ENCODE measurements at regions not wholly inside any gene's neighbourhood (a gene's known extent, or its start where the extent isn't known, plus 50 kb on each side); places are given as distances from the start of the nearest gene placed in this dataset.
"Not testable (repeated sequence)": the region's sequence is repeated elsewhere in the genome, so short reads cannot be mapped to it uniquely, and the experiment has no call there.

DNA sequence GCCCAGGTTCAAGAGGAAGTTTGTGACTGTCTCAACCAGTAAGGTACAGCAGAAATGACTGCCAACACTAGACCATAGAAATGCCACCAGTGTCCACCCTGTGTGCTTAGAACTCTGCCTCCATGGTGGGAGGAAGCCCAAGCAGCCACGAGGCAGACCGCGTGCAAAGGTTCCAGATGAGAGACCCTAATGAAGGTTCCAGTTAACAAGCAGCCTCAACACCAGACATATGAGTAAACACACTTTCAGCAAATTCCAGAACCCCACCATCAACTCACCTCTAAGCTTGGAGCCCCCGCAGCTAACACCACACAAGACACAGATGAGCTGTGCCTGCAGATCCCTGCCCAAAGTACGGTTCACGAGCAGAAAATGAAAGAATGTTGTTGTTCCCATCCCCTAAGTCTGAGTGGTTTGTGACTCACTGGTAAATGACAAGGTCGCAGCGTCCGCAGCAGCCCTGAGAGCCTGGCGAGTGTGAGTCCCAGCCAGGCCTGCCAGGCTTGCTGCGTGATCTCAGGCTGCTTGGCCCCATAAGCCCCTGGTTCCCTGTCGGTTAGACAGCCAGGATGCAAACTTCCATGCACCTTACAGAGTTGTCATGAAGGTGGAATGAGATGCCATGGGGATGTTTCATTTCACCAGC is 193.7 kb downstream of the C16orf95 start:
- DNase-seq, result no peak

DNA sequence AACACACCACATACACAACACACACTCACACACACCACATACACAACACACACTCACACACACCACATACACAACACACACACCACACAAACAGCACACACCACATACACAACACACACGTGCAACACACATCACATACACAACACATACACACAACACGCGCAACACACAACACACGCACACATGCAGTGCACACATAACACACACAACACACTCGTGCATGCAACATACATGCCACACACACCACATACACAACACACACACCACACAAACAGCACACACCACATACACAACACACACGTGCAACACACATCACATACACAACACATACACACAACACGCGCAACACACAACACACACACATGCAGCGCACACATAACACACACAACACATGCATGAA is 192.8 kb downstream of the C16orf95 start:
- DNase-seq, result not testable (repeated sequence)

- DNase-seq, result no peak
Observed at GRCh38 chr16:87125206-87126155, 191.7 kb downstream of the C16orf95 start.

GRCh38 chr16:87126403-87127025 is 190.7 kb downstream of the C16orf95 start:
- no peak for DNase-seq

GRCh38 chr16:87127061-87127765 is 190.0 kb downstream of the C16orf95 start:
- no peak for DNase-seq

DNA sequence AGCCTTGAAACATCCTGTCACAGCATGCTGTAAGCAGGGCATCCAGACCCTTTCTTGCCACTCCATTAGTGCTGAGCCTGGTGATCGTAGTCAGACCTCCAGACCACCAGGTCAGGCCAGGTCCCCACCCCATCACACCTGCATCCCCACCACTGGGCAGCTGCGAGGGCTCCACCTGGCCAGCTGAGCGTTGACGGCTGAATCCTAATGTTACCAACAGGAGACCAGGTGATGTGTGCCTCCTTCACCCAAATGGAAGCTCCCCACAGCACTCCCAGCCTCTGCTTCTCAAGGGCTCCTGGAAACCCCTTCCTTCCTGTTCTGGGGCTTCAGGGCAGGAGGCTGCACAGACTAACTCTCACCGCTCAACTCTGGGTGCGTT is 189.4 kb downstream of the C16orf95 start:
- no peak for DNase-seq

GRCh38 chr16:87129771-87130170 is 187.4 kb downstream of the C16orf95 start:
- DNase-seq, result no peak

DNA sequence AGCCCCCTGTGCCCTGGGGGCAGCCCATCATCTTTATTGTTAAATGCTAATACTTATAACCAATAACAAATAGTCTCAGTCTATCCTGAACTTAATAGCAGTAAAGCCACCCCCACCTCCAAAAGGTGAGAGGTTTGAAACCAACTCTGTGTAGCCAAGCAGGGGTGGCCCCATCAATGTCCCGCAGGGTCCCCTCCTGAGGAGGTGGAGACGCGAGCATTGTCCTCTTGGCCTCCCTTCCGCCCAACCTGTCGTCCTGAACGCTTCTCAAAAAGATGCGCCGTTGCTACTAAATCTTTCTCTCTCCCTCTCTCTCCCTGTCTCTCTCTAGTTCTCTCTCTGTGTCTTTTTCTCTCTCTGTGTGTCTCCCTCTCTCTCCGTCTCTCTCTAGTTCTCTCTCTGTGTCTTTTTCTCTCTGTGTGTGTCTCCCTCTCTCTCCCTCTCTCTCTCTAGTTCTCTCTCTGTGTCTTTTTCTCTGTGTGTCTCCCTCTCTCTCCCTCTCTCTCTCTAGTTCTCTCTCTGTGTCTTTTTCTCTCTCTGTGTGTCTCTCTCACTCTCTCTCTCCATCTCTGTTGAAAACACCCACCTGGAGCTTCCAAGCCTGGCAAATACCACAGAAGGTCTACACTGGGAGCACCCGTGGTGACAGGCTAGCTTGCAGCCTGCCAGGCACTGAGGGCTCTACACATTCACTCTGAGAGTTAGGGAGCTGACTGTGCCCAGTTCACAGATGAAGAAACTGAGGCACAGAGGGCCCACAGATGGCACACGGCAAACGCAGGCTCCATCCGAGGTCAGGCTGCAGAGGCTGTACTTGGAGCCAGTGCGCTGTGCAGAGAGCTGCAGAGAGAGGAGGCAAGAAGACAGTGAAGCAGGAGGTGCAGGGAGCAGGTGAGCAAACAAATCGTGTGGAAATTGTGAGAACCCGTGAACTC is 185.9 kb downstream of the C16orf95 start:
- no peak for DNase-seq

GRCh38 chr16:87131996-87132345 is 185.2 kb downstream of the C16orf95 start:
- no peak for DNase-seq

DNA sequence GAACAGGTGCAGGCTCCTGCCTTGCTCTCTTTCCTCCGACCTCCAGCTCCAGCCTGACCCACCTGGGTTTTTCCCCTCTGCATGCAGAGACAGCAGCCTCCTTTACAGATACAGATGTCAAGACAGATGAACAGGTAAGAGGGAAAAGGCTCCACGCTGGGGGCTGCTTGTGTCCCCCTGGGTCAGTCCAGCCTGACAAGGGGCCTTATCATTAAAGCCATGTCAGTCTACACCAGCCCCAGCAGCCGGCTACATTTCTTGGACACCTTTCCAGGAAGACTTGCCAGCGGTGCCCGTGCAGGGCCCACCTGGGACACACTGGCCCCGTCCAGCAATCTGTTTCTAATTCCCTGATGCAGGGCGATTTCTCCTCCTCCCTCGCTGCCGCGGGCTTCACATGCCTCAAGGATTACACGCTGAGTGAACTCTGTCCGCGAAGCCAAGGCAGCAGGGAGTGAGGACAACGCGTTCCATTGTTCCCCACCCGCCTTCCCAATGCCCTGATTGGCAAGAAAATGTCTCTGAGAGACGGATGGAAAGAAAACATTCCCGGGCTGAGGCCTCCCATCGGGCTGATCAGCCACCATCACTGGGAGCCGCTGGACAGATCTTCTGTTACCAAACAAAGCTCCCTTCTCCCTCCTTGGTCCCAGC is 184.7 kb downstream of the C16orf95 start:
- DNase-seq, result no peak

- DNase-seq, result no peak
Observed at GRCh38 chr16:87133112-87133850, 183.9 kb downstream of the C16orf95 start.

DNA sequence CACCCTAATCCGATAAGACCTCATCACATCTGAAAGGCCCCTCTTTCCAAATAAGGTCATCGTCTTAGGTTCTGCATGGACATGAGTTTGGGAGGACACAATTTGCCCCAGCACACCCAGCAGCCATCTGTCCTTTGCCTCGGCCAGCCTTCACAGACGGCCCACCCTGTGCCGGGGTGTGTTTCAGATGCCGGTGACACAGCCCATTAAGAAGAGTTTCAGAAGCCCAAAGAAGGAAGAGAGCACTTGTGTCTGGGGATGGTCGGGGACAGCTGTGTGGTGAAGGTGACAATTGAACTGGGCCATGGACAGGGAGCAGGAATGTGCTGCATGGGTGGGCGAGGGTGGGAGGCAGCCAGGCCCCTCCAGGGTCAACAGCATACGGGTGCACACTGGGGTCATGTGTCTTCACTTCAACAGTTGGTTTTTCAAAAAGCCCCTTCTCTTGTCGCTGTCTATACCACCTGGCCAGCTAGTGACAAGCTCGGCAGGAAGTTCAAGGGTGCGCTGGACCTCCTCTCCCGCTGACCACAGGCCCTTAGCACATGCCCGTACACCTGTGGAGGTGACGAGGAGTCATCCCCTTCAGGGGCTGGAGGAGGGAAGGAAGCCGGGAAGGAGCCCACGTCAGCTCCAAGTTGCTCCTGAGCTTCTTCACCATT is 183.1 kb downstream of the C16orf95 start:
- DNase-seq, result no peak

DNA sequence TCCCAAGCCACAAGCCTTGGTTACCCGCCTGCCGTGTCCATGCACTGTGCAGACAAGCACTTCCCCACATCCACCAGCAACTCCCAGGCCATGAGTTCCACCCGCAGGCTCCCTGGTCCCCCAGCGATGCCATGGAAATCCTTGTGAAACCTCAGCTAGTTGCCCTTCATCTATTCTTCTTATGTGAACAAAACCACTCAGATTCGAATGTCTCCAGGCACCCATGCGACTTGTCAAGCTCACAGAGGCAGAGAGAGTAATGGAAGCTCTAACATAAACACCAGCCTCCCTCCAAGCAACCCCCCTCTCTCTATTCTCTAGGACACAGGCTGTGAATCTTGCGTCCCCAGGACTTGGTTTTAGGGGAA is 182.6 kb downstream of the C16orf95 start:
- DNase-seq, result no peak

GRCh38 chr16:87135246-87136030 is 181.8 kb downstream of the C16orf95 start:
- no peak for DNase-seq

DNA sequence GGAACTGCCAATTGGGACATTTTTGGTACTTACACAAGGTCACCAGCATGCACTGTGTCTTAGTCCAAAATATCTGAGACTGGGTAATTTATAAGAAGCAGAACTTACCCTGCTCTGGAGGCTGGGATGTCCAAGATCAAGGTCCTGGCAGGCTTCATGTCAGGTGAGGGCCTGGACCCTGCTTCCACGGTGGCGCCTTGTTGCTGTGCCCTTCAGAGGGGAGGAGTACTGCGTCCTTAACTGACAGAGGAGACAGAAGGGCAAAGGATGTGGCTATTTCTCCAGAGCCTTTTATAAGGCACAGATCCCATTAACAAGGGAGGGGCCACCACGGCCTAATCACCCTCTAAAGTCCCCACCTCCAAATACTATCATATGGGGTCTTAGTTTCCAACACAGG is 178.9 kb downstream of the C16orf95 start:
- no peak for DNase-seq

- DNase-seq, result no peak
Observed at GRCh38 chr16:87138738-87139267, 178.4 kb downstream of the C16orf95 start.

DNA sequence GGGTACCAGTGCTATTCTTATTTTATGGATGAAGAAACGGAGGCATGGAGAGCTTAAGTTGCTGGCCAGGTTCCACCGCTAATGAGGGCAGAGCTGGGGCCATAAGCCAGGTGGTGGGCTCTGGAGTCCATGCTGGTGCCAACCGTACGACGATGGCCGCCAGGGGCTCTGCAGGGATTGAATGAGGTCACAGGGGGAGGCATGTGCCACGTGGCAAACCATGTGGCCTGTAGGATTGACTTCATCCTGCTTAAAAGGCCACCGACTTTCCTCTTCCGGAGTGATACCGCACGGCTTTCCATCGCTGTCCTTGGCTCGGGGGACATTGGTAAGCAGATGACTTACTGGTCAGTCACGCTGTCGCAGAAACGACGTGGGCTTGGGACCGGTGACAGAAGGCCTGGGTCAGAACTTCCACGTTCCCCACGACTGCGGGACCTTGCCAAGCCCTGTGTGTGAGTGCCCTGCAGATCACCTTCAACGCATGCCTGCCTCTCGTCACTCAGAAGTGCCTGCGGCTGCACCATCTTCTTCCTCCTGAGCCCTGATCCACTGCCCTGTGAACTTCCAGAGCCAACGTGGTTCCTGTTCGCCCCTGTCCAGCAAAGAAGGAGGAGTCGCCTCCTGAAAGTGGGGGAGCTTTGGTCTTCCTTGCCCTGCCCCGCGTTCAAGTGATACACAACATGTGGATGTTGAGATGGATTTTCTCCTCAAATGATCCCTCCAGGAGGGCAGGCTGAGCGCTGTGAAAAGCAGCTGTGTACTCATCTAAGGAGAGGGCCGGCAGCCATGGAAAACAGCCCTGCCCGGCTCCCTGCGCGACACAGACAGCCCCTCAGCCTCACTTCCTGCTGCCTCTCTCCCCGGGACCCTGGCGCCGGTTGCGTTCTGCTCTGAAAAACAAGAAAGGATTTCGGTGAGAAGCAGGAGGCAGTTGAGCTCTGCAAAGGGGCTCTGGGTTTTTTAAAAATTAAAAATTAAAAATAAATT is 176.7 kb downstream of the C16orf95 start:
- no peak for DNase-seq

DNA sequence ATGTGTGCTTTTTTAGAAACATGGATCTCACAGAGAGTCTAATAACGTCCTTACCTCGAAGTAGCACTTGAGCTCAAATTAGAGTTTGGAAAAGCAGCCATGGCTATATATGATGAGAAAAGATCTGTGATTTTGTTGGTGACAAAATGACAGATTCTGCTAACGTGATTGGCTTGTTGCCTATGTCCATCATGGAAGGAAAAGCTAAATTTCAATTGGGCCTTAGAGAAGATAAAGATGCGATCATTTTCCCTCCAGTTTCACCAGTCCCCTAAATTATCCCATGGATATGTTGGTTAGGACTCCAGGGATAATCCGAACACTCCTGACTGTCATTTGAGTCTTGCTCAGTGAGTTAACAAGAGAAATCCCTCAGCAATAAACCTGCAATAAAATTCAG is 175.8 kb downstream of the C16orf95 start:
- no peak for DNase-seq

Data from NCI-H2081 (cell line).